ENCODE measurements at regions not wholly inside any gene's neighbourhood (a gene's known extent, or its start where the extent isn't known, plus 50 kb on each side); places are given as distances from the start of the nearest gene placed in this dataset.

DNA sequence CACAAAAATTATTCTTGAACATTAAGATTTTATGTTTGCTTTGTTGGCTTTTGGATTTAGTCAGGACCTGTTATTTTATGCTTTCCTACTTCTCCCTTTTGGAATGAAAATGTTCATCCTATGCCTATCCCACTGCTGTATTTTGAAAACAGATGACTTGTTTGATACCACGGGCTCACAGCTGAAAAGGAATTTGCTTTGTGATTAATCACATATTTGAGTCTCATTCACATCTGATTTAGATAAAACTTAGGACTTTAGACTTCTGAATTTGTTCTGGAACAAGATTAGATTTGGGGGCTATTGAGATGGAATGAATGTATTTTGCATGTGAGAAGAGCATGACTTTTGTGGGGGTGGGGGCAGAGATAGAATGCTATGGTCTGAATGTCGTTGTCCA is 1012.6 kb downstream of the CDH11 start:
- TF ChIP-seq, protein P1, sequence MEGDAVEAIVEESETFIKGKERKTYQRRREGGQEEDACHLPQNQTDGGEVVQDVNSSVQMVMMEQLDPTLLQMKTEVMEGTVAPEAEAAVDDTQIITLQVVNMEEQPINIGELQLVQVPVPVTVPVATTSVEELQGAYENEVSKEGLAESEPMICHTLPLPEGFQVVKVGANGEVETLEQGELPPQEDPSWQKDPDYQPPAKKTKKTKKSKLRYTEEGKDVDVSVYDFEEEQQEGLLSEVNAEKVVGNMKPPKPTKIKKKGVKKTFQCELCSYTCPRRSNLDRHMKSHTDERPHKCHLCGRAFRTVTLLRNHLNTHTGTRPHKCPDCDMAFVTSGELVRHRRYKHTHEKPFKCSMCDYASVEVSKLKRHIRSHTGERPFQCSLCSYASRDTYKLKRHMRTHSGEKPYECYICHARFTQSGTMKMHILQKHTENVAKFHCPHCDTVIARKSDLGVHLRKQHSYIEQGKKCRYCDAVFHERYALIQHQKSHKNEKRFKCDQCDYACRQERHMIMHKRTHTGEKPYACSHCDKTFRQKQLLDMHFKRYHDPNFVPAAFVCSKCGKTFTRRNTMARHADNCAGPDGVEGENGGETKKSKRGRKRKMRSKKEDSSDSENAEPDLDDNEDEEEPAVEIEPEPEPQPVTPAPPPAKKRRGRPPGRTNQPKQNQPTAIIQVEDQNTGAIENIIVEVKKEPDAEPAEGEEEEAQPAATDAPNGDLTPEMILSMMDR (IDR thresholded peaks at IDR 0.05; ENCODE audit: poor library complexity, severe bottlenecking) = no peak
- TF ChIP-seq SMC3 (conservative IDR thresholded peaks at IDR 0.05; ENCODE audit: poor library complexity) = no peak
- TF ChIP-seq, protein P2, sequence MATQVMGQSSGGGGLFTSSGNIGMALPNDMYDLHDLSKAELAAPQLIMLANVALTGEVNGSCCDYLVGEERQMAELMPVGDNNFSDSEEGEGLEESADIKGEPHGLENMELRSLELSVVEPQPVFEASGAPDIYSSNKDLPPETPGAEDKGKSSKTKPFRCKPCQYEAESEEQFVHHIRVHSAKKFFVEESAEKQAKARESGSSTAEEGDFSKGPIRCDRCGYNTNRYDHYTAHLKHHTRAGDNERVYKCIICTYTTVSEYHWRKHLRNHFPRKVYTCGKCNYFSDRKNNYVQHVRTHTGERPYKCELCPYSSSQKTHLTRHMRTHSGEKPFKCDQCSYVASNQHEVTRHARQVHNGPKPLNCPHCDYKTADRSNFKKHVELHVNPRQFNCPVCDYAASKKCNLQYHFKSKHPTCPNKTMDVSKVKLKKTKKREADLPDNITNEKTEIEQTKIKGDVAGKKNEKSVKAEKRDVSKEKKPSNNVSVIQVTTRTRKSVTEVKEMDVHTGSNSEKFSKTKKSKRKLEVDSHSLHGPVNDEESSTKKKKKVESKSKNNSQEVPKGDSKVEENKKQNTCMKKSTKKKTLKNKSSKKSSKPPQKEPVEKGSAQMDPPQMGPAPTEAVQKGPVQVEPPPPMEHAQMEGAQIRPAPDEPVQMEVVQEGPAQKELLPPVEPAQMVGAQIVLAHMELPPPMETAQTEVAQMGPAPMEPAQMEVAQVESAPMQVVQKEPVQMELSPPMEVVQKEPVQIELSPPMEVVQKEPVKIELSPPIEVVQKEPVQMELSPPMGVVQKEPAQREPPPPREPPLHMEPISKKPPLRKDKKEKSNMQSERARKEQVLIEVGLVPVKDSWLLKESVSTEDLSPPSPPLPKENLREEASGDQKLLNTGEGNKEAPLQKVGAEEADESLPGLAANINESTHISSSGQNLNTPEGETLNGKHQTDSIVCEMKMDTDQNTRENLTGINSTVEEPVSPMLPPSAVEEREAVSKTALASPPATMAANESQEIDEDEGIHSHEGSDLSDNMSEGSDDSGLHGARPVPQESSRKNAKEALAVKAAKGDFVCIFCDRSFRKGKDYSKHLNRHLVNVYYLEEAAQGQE (IDR thresholded peaks at IDR 0.05; ENCODE audit: borderline replicate concordance) = no peak
- no peak for TF ChIP-seq TAF1 (IDR thresholded peaks at IDR 0.05; ENCODE audit: low read depth)
